Activated CD4-positive, alpha-beta T cell treated with anti-CD3 and anti-CD28 coated beads, Interleukin-2, amount 50 U/mL, for 24 hours (primary cell): ENCODE measurements at regions not wholly inside any gene's neighbourhood (a gene's known extent, or its start where the extent isn't known, plus 50 kb on each side); places are given as distances from the start of the nearest gene placed in this dataset.
"Not testable (repeated sequence)": the region's sequence is repeated elsewhere in the genome, so short reads cannot be mapped to it uniquely, and the experiment has no call there.

Source experiments
- DNase-seq, 2 donors: peaks; one replicate each; pipeline ENCODE4 v3.0.0-alpha.2; 2020; ENCODE audit warnings: low read depth in 1 of 2, low spot score in 1 of 2

DNA sequence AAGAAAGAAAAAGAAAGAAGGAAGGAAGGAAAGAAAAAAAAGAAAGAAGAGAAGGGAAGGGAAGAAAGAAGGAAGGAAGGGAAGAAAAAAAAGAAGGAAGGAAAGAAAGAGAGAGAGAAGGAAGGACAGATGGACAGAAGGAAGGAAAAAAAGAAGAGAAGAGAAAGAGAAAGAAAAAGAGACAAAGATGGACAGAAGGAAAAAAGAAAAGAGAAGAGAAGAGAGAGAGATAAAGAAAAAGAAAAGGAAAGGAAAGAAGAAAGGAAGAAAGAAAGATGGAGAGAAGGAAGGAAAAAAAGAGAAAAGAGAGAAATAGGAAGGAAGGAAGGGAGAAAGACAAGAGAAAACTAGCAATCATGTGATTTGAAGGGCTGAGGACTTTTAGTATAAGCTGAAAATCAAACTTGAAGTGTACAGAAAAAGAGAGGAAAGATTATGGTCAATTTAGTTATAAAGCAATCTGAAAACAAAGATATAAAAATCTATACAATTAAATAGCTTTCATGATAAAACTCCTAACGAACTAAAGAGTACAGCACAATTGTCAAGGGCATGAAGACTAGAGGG, 115.3 kb downstream of the LTN1 start:
- no peak for DNase-seq

DNA sequence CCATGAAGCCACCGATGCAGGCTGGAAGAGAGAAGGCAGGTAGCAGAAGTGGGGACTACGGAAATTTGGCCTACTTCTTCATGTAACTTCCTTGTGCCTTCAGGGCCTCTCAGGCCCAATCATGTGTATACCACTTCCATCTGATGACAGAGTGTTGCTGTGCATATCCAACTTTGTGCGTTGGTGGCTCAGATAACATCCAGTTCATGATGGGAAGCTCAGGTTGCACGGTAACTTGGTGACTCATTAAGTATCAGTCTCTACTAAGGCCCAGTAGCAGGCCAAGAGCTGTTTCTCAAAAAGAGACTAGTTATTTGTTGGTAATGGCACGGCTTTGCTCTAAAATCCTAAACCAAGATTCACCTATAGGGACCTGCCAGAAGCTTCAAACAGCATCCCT, 117.6 kb downstream of the LTN1 start:
- no peak for DNase-seq

DNA sequence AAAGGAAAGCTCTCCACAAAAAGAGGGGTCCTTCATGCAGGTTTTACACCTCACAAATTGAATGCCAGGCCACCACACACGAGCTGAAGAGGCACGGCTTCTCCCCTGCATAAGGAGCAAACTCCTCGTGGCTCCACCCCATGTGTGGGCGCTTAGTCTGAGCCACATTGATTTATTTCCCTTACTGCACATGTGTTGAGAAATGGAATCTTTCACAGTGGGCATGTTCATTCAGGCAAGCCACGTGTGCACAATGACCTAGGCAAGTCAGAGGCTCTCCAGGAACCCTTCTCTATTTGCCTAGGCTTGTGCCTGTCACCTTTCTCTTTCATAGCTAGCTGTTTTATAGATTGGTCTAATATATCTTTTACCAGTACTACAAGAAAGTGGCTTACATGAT, 120.5 kb downstream of the LTN1 start:
- DNase-seq: no peak

DNA sequence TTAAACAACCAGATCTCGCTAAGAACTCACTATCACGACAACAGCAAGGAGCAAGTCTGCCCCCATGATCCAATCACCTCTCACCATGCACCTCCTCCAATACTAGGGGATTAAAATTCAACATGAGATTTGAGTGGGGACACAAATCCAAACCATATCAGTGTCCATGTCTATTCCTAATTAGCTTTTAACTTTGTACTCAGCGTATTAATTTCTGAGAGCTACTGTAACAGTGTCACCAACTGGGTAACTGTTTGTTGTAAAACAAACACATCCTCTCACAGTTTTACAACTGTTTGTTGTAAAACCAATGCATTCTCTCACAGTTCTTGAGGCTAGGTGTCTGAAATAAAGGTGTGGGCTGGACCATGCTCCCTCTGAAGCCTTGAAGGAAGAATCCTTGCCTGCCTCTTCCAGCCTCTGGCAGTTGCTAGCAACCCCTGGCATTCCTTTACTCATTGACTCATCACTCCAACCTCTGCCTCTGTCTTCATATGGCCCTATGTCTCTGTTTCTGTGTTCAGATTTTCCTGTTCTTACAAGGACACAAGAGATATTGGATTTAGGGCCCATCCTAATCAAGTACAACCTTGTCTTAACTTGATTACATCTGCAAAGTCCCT, 121.2 kb downstream of the LTN1 start:
- DNase-seq: no peak

DNA sequence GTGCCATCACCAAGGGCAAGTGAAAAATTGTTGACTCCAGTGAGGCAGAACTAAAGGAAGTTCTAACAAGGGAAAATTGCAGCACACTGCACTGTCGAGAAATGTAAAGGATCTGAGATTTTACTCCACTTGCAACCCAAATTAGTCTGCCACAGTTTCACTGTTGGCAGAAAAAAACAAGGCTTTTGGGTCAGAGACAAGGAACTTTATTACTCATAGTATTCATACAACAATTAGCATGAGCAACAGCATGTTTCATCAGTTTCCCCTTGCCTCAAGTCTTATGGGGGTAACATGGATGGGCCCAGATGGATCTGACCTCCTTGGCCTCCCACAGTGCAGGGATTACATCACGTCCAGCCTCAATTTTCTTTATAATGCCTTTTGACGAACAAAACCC, 125.3 kb downstream of the LTN1 start:
- no peak for DNase-seq

DNA sequence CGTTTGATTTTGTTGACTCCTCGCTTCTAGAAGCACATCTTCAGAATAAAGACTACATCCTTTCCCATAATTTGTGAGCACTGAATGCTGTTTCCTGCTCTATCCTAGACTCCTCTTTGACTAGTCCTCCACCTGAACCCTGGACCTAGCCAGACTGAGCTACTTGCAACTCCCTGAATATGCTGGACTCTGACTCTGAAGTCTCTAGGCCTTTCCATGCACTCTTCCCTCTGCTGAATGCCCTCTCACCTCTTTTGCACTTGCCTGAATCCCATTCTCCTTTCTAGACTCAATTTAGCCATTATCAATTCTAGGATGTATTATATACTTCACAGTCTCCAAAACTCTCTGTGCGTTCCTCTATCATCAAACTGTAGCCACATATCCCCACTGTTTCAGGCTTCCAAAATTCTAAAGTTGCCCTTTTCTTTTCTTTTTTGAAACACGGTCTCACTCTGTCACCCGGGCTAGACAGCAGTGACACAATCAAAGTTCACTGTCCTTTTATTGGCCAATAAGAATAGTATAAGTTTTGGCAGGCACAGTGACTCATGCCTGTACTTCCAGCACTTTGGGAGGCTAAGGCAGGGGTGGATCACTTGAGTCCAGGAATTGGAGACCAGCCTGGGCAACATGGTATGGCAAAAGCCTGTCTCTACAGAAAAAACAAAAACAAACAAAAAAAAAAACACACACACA, 127.0 kb downstream of the LTN1 start:
- DNase-seq: no peak

DNA sequence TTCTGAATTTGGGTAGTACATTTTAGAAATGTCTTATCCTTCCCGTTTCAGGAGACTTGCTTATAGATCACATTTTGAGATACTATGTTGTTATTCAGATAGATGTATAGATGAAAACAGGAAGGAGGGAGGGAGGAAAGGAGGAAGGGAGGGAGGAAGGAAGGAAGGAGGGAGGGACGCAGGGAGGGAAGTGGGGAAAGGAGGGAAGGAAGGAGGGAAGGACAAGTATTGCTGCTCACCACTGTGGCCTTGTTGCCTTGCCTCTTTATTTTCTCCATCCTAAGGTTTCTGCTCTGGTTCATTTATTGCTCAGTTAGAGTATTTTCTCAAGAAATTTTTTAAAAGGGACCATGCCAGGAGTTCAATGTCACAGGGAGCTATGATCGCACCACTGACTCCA, 134.3 kb downstream of the LTN1 start:
- DNase-seq: no peak

DNA sequence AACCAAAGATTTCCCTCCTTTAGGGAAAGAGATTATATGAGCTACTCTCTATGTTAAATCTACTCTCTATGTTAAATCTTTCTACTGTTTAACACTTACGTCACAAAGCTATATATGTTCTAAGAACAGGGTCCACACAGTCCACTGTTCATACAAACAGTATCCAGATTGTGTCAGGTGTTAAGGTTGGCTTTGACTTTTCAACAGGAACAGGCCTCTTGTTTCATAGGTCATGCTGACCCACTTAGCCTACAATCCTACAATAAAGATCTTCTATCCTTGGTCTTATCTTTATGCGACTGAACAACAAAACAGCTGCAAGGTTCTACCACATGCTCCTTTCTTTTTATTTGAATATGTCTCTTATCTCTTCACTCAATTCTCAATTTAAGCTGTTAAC, 134.9 kb downstream of the LTN1 start:
- no peak for DNase-seq

DNA sequence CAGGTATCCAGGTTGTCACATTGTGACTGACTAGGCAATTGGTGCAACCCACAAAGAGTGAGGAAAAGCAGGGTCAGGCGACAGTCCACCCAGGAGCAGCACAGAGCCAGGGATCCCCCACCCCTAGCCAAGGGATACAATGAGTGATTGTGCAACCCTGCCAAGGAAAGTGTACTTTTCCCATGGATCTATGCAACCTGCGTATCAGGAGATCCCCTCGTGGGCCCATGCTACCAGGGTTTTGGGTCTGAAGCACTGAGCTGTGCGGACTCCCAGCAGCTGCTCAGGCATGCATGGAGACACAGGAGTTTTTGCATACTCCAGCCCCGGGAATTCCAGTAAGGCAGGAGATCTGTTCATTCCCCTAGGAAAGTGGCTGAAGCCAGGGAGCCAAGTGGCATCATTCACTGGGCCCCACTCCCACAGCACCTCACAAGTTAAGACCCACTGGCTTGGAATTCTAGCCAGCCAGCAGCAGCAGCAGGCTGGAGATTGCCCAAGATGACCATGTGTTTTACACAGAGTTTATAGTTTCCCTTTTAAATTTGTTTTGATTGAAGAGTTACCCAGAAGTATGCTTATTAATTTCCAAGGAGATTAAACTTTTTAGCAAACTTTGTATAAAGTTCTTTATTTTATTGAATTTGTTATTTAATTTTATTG, 136.0 kb downstream of the LTN1 start:
- DNase-seq: no peak

DNA sequence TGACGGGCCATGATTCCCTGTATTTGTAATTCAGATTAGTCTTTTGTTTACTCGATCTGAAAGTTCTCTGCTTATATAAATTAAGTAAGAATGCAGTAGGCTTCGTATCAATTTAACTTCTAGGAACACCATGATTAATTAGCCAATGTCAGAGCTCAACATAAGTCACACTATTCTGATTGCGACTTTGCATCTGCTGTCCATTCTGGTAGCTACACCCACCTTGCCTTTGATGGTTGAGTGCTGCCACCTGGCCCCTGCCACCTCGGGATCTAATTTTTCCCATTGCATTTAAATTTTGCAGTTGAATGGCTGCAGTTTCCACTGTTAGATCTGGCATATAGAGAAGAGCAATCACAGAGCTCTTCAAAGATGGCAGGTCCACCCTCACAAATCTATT, 140.0 kb downstream of the LTN1 start:
- DNase-seq: no peak

DNA sequence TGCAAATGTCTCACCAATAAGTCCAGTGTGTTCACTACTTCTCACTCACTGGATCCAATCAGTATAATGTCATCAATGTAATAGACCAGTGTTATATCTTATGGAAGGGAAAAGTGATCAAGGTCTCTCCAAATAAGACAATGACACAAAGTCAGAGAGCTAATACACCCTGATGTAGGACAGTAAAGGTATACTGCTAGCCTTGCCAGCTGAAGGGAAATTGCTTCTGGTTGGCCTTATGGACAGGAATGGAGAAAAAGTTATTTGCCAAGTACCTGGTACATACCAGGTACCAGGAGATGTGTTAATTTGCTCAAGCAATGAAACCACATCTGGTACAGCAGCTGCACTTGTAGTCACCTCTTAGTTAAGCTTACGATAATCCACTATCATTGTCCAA, 141.0 kb downstream of the LTN1 start:
- DNase-seq: no peak

DNA sequence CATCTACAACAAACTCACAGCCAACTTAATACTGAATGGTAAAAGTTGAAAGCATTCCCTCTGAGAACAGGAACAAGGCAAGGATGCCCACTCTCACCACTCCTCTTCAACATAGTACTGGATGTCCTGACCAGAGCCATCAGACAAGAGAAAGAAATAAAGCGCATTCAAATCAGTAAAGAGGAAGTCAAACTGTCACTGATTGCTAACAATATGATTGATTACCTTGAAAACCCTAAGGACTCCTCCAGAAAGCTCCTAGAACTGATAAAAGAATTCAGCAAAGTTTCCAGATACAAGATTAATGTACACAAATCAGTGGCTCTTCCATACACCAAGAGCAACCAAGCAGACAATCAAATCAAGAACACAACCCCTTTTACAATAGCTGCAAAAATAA, 153.4 kb downstream of the LTN1 start:
- not testable (repeated sequence) for DNase-seq

DNA sequence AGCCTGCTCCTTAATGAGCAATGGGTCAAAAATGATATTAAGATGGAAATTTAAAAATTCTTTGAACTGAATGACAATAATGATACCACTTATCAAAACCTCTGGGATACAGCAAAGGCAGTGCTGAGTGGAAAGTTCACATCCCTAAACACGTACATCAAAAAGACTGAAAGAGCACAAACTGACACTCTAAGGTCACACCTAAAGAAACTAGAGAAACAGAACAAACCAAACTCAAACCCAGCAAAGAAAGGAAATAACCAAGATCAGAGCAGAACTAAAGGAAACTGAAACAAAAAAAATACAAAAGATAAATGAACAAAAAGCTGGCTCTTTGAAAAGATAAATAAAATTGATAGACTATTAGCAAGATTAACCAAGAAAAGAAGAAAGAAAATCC, 155.3 kb downstream of the LTN1 start:
- not testable (repeated sequence) for DNase-seq

DNA sequence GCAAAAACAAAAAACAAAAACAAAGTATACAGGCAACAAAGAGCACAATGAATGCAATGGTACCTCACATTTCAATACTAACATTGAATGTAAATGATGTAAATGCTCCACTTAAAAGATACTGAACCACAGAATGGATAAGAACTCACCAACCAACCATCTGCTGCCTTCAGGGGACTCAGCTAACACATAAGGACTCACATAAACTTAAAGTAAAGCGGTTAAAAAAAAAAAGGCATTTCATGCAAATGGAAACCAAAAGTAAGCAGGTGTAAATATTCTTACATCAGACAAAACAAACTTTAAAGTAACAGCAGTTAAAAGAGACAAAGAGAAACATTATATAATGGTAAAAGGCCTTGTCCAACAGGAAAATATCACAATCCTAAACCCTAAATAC, 156.1 kb downstream of the LTN1 start:
- not testable (repeated sequence) for DNase-seq

DNA sequence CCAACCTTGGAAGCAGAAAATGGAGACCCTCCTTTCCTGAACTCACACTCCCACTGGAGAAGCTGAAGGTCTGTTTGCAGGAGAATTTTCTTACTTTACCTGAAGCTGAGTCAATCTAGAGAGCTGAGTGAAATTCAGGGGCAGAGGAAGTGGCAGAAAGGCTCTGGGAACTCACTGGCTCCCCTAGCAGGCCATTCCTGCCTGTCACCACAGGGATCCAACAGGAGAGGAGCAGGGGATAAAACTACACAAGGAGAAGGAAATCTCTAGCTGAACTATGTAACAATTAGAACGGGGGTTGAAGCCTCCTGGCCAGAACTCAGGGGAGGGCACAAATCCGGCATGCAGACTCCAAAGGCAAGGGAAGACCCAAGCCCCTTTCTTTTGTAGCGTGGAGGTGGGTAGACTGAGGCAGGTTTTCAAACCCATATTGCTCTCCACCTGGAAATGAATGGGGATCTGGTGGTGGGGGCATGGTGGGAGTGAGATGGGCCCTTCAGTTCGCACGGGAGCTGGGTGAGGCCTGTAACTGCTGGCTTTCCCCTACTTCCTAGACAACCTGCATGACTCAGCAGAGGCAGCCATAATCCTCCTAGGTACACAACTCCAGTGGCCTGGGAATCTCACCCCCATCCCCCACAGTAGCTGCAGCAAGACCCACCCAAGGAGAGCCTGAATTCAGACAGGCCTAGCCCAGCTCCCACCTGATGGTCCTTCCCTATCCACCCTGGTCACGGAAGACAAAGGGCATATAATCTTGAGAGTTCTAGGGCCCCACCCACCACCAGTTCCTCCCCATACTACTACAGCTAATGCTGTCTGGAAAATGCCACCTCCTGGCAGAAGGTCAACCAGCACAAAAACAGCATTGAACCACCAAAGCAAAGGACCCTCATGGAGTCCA, 158.1 kb downstream of the LTN1 start:
- DNase-seq: no peak

DNA sequence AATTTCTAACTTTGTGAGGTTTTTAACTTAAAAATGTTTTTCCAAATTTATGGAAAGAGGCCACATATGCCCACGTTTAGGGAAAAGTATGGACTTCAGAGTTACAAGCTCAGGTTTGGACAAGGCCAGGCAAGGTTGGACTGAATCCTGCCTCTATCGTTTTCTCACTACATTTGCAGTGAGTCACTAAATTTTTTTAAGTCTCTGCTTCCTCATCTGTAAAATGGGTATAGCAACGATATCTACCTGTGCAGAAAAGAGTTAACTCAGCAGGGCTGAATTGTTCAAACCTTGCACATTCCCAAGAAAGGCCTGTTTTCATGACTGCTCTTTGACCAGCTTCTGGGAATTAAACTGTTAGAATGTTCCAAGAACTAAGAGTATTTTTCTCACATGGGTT, 159.1 kb downstream of the LTN1 start:
- no peak for DNase-seq

DNA sequence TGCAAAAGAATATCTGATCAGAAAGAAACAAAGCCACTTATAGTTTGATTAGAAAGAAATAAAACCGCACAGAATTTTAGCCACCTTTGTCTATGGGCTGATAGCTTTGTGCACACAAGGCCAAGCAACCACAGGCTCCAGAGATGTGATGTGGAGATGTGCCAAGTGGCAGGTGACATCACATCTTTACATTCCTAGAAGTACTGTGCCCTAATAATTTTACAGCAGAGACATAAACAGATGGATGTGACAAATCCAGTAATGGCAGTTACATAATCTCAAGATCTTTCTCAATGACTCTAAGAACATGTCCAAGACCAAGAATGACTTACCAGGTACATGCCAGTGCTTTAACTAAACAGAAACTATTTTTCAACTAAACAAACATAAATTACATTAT, 159.5 kb downstream of the LTN1 start:
- DNase-seq: no peak

DNA sequence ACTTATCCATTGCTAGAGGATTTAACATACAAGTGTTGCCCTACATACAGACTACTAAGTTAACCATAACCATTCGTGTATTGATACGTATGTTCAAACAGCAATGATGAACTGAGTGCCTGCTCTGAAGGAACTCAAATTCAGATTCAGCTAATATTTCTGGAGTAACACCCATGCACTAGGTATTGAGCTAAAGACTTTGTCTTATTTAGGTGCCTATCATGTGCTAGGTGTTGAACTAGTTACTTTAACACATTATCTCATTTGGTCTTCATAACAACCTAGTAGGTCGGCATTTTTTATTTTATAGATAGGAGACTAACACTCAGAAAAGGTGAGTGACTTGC, 160.0 kb downstream of the LTN1 start:
- DNase-seq: no peak

DNA sequence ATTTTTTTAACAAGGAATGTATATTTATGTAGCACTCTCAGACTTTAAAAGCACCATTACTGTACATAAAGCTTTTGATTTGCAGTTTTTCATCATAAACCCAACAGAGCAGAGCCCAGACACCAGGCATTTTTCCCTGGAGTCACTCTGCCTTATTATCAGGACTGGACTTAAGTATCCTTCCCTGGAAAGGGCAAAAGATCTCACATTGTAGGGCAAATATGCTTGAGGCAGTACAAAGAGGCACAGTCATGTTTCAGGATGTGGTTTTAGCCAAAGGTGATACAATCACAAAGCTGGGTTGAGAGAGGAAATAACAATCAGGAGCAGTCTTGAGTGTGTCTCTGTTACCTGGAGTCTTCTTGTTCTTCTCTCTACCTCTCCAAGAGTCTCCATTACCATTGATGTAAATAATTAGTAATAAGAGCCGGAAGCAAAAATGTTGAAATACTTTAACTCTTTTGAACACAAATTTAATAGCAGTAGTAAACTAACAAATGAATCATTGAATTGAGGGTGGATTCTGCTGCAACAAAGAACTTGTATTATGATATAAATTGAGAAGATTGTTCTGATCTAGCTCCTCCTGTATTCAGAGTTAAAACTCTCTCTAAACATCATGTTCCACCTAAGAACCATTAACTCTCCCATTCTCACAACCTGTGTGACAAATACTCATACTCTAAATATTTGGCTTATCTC, 160.5 kb downstream of the LTN1 start:
- DNase-seq: peak in 1 of 2 donors; percentile 11

DNA sequence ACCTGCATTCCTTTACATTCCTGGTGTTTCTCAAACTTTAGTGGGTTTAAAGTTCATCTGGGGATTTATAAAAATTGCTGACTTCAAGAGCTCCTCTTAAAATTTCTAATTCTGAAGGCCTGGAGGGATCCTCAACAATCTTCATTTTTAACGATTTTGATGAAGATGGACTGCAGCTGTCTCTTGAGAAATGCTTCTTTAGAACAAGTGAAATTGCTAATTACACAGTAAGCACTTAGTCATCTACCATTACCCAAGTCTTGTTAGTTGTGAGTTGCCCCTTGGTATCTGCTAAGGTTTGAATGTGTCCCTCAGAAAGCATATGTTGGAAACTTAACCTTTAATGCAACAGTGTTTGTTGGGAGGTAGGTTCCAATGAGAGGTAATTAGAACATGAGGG, 163.7 kb downstream of the LTN1 start:
- no peak for DNase-seq

DNA sequence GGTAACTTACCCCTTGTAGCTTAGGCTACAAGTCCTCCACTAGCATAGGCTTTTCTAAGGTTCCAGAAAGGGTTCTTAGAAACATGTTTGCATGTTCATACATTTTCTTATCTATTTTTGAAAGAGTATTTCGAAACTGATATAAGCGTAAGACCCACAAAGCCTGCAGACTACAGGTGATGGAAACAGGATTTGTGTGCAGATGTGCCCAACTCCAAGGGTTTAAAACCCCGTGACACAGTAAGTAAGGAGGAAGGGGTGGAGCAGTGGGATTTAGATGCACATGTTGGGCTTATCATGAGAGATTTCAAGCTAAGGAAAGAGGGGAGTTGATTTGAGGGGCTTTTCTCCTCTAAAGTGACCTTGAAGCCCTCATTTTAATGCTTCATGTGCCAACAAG, 164.7 kb downstream of the LTN1 start:
- no peak for DNase-seq
